SK-N-SH treated with all-trans-retinoic acid at 6 μM for 48 hours (cell line): ENCODE measurements at regions not wholly inside any gene's neighbourhood (a gene's known extent, or its start where the extent isn't known, plus 50 kb on each side); places are given as distances from the start of the nearest gene placed in this dataset.

Experiments
- ESRRG ChIP-seq: fragments of 250-450 bp; sonication (Bioruptor Pico); IDR thresholded peaks from 2 replicates; pipeline ENCODE4 v1.6.1; 2021; ENCODE audit warnings: mild to moderate bottlenecking
- PATZ1 ChIP-seq: fragments of 250-450 bp; sonication (Bioruptor Pico); IDR thresholded peaks from 2 replicates; pipeline ENCODE4 v1.8.0; 2020; ENCODE audit warnings: mild to moderate bottlenecking, moderate library complexity, borderline replicate concordance
- TOX ChIP-seq: fragments of 250-450 bp; sonication (Bioruptor Pico); IDR thresholded peaks from 2 replicates; pipeline ENCODE4 v1.8.0; 2021; ENCODE audit warnings: mild to moderate bottlenecking, moderate library complexity, borderline replicate concordance
- ZNF70 ChIP-seq: fragments of 450-650 bp; formaldehyde crosslinking; IDR thresholded peaks from 2 replicates; pipeline ENCODE4 v1.5.0; 2020; ENCODE audit warnings: mild to moderate bottlenecking, moderate library complexity

GRCh38 chr11:110974731-110975130 lies 262.5 kb upstream of the ARHGAP20 start:
- TF ChIP-seq TOX (CRISPR knock-in tag) (no peak), ZNF70 (CRISPR knock-in tag) (no peak), ESRRG (no peak), PATZ1 (CRISPR knock-in tag) (no peak)
